ENCODE measurements at regions not wholly inside any gene's neighbourhood (a gene's known extent, or its start where the extent isn't known, plus 50 kb on each side); places are given as distances from the start of the nearest gene placed in this dataset.

GRCh38 chr5:51242456-51242855 is 140.8 kb upstream of the ISL1 start:
- TF ChIP-seq, protein P1, sequence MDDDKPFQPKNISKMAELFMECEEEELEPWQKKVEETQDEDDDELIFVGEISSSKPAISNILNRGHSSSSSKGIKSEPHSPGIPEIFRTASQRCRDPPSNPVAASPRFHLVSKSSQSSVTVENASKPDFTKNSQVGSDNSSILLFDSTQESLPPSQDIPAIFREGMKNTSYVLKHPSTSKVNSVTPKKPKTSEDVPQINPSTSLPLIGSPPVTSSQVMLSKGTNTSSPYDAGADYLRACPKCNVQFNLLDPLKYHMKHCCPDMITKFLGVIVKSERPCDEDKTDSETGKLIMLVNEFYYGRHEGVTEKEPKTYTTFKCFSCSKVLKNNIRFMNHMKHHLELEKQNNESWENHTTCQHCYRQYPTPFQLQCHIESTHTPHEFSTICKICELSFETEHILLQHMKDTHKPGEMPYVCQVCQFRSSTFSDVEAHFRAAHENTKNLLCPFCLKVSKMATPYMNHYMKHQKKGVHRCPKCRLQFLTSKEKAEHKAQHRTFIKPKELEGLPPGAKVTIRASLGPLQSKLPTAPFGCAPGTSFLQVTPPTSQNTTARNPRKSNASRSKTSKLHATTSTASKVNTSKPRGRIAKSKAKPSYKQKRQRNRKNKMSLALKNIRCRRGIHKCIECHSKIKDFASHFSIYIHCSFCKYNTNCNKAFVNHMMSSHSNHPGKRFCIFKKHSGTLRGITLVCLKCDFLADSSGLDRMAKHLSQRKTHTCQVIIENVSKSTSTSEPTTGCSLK (tag by site-specific recombination; IDR thresholded peaks at IDR 0.05): no peak
- TF ChIP-seq ZBTB44 (tag by site-specific recombination; IDR thresholded peaks at IDR 0.05) (no peak), ZNF157 (tag by site-specific recombination; IDR thresholded peaks at IDR 0.05) (no peak), ZNF654 (tag by site-specific recombination; IDR thresholded peaks at IDR 0.05; ENCODE audit: low read depth) (no peak), ZNF274 (IDR thresholded peaks at IDR 0.05; ENCODE audit: low read length) (no peak), ZNF274 (tag by site-specific recombination; IDR thresholded peaks at IDR 0.05; ENCODE audit: borderline replicate concordance) (no peak), ZNF558 (tag by site-specific recombination; IDR thresholded peaks at IDR 0.05) (no peak)
- TF ChIP-seq, protein P2, sequence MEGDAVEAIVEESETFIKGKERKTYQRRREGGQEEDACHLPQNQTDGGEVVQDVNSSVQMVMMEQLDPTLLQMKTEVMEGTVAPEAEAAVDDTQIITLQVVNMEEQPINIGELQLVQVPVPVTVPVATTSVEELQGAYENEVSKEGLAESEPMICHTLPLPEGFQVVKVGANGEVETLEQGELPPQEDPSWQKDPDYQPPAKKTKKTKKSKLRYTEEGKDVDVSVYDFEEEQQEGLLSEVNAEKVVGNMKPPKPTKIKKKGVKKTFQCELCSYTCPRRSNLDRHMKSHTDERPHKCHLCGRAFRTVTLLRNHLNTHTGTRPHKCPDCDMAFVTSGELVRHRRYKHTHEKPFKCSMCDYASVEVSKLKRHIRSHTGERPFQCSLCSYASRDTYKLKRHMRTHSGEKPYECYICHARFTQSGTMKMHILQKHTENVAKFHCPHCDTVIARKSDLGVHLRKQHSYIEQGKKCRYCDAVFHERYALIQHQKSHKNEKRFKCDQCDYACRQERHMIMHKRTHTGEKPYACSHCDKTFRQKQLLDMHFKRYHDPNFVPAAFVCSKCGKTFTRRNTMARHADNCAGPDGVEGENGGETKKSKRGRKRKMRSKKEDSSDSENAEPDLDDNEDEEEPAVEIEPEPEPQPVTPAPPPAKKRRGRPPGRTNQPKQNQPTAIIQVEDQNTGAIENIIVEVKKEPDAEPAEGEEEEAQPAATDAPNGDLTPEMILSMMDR (tag by site-specific recombination; IDR thresholded peaks at IDR 0.05): no peak
